HG02884 (cell line): ENCODE measurements at regions not wholly inside any gene's neighbourhood (a gene's known extent, or its start where the extent isn't known, plus 50 kb on each side); places are given as distances from the start of the nearest gene placed in this dataset.

Experiments
- ATAC-seq: cut with Tn5 transposase; IDR thresholded peaks from one replicate; pipeline ENCODE4 v1.9.1; 2021; ENCODE audit warnings: mild to moderate bottlenecking, moderate library complexity; ENCODE audit not compliant: unreplicated experiment

- no peak for ATAC-seq
Observed at GRCh38 chr9:115643948-115644727, 509.5 kb upstream of the PAPPA start.

GRCh38 chr9:115649991-115650472 is 503.6 kb upstream of the PAPPA start:
- ATAC-seq: no peak

GRCh38 chr9:115650768-115651167 is 502.8 kb upstream of the PAPPA start:
- ATAC-seq: no peak

DNA sequence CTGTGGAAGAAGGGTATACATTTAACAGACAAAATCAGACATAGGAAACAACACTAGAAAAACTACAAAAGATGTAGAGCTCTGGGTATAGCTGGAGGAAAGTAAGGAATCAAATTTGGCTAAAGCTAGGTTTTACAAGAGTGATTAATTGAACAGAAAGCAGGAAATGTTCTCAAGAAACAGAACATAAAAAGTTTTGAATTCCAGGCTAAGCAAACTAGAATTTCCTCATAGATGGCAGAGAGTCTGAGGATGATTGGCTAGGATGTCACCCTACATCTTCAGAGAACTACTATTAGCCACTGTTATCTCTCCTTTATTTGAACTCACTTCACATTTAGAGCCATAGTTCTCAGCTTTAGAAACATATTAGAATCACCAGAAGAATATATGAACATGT is 502.1 kb upstream of the PAPPA start:
- no peak for ATAC-seq

DNA sequence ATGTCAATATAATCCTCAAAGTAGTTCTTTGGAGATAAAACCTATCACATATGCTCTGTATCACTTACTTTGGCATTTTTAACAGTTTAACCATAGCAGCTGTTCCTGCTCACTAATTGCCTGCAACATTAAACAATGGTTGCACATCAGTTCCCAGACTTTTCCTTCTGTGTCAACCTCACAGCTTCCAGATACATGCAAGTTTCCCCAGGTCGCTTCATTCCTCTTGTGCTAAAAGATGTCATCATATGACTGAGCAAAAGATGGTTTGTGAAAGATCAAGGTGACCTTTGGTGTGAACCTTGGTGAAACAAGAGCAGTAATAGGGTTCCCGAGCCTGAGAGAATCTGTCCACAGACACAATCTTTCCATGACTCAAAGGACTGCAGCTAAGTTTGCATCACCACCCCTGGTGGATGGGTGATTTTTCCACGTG is 500.4 kb upstream of the PAPPA start:
- ATAC-seq: no peak

DNA sequence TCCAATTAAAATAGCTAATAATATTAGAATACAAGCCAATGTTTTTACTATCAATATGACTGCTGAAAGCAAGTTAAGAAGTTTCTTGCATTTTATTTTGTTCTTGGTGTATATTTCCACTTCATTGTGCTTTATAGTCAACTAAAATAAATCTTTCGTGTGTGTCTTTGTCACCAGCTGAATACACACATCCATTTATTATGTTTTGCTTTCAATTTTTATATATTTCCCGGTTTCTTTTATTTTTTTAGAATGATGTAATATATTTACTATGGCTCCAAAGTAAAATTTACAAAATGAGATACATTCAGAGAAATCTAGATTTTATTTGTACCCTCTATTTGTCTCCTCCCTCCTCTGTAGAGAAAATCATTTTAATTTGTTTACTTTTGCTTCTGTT is 495.9 kb upstream of the PAPPA start:
- no peak for ATAC-seq

GRCh38 chr9:115665519-115665918 is 488.1 kb upstream of the PAPPA start:
- no peak for ATAC-seq

DNA sequence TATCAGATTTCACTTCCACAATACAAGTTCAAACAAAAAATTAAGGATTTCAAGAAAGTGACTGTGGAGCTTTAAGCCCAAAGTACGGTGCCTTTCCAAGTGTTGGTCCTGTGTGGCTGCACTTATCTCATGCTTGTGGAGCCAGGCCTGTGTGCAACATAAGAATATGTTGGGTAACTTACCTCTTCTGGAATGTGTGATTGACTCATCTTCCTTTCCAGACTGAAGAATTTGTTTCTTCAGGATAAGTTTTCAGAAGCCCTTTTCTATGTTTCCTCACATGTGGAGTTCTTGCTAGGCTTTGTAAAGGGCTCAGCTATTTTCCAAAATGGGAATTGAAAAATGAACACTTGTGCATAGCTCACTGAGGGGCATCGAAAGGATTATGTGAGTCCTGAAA is 485.1 kb upstream of the PAPPA start:
- ATAC-seq: no peak

- ATAC-seq: no peak
Observed at GRCh38 chr9:115671236-115671962, 482.2 kb upstream of the PAPPA start.

GRCh38 chr9:115671963-115672305 is 481.7 kb upstream of the PAPPA start:
- no peak for ATAC-seq

GRCh38 chr9:115672477-115673316 is 480.9 kb upstream of the PAPPA start:
- ATAC-seq: no peak

DNA sequence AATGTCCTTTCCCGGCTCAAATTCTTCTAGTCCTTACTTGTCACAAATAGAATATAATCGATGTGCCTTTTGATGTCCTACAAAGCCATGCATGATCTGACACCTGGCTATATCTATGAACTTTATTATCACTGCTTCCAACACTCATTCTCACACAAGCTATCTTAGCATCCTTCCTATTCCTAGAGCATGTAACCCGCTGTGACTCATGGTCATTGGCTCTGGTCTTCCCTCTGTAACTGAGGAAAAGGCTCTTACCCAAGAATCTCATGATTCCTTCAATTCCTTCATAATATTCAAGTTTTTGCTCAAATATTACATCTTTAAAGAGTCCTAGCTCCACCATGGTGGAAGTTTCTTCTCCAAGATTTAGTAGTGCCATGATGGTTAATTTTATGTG is 480.0 kb upstream of the PAPPA start:
- no peak for ATAC-seq

GRCh38 chr9:115674091-115674490 is 479.5 kb upstream of the PAPPA start:
- no peak for ATAC-seq

- no peak for ATAC-seq
Observed at GRCh38 chr9:115675834-115676233, 477.8 kb upstream of the PAPPA start.

DNA sequence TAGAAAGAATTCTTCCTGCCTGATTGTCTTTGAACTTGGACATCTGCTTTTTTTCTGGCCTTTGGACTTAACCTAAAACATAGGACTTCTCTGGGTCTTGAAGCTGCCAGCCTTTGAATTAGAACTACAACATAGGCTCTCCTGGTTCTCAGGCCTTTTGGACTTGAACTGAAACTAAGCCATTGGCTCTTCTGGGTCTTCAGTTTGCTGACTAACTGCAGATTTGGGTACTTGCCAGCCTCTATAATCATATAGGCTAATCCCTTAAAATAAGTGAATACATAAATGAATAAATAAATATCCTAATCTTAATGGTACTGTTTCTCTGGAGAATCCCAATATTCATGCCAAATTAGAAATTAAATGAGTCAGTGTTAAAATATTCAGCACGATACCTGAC is 473.4 kb upstream of the PAPPA start:
- ATAC-seq: no peak

- ATAC-seq: no peak
Observed at GRCh38 chr9:115681585-115681984, 472.0 kb upstream of the PAPPA start.

- ATAC-seq: no peak
Observed at GRCh38 chr9:115686069-115686468, 467.5 kb upstream of the PAPPA start.

DNA sequence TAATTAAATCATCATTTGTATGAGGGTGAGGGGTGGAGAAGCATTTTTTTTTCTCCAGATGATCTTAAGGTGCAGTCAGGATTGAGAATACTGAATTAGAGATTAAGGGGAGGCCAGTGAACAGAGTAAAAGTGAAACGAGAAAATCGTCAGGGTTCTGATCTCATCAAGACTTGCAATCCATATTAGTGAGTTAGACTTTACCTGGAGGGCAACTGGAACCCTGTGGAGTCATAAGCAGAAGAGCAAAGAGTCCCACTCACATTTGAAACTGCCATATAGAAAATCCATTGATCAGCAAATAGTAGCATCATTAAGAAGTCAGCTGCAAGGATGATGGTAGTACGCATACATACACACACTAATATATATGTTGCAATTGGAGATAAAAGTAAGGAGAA is 466.2 kb upstream of the PAPPA start:
- ATAC-seq: no peak

- no peak for ATAC-seq
Observed at GRCh38 chr9:115689331-115689730, 464.3 kb upstream of the PAPPA start.

- no peak for ATAC-seq
Observed at GRCh38 chr9:115690786-115691496, 462.6 kb upstream of the PAPPA start.

DNA sequence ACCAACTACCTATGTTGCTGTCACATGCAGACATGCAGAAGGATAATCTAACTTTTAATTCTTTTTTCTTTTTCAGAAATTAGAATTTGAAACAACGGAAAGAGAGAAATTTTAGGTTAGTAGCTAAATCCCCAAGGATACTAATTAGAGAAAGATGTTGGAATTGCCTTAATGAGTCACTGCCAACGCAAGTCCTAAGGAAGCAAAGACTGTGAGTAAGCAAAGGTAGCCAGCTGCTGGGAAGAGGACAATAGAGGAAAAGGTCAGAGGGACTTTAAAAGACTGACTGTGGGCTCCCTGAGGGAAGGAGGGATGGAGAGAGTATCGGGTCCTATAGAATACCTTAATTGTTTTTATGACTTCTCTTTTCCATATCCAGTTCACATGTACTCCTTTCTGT is 461.9 kb upstream of the PAPPA start:
- no peak for ATAC-seq
